ENCODE measurements at regions not wholly inside any gene's neighbourhood (a gene's known extent, or its start where the extent isn't known, plus 50 kb on each side); places are given as distances from the start of the nearest gene placed in this dataset.

DNA sequence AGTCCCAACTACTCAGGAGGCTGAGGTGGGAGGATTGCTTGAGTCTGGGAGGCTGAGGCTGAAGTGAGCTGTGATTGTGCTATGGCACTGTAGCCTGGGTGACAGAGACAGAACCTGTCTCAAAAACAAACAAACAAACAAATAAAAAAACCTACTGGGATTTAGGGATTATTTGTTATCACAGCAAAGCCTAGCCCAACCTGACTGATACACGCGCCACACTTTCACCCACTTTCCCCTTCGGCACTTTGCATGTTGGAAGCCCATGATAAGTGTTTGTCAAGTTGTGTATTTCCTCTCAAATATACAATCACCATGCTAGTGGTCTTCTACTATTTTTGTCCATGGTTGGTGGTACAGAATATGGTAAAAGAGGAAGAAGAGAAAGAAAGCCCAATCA, 50.5 kb upstream of the STC2 start:
- DNase-seq = no peak

All from amygdala (tissue), 56 donors.